GM10248 (cell line): ENCODE measurements at regions not wholly inside any gene's neighbourhood (a gene's known extent, or its start where the extent isn't known, plus 50 kb on each side); places are given as distances from the start of the nearest gene placed in this dataset.

Experiments
- CTCF ChIA-PET: fragments of 300-600 bp; sonication (Branson Sonifier 250); formaldehyde crosslinking; extraction: SDS; loops from one replicate; lab custom pipeline; 2021; ENCODE audit warnings: antibody characterized with exemption; lab: Yijun Ruan, JAX
- POLR2A ChIA-PET: fragments of 350-650 bp; sonication (Branson Sonifier 250); formaldehyde crosslinking; extraction: SDS; loops from one replicate; lab custom pipeline; 2020; ENCODE audit warnings: antibody characterized with exemption; lab: Yijun Ruan, JAX
- DNase-seq: peaks from one replicate; pipeline ENCODE4 v3.0.0; 2012; ENCODE audit errors: extremely low spot score
- TF ChIP-seq, protein P1 (sequence below): IDR thresholded peaks from 2 replicates; pipeline ENCODE4 v1.5.1; 2012; ENCODE audit warnings: mild to moderate bottlenecking, low read depth; ENCODE audit errors: extremely low read depth, missing control alignments, control extremely low read depth

DNA sequence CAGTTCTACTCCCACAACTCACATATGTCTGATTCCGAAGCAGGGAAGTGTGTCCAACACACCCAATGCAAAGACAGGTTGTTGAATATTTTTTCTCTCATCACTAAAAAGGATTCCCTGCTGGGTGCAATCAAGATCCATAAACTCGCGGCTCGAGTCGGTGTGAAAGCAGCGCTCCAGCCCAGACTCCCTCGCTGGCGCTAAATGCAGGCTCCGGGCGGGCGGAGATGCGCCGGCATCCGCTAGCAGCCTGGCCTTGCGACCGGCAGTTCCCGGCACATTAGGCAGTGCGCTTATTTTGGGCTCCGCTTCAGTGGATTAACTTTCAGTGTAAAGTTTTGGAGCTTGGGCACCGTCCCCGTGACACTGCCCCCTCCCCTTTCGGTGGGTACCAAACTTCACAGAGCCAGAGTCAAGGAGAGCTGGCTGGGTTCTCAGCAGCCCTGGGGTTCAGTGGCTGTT lies 87.7 kb upstream of the POU3F1 start:
- DNase-seq, result no peak
- TF ChIP-seq, protein P1, sequence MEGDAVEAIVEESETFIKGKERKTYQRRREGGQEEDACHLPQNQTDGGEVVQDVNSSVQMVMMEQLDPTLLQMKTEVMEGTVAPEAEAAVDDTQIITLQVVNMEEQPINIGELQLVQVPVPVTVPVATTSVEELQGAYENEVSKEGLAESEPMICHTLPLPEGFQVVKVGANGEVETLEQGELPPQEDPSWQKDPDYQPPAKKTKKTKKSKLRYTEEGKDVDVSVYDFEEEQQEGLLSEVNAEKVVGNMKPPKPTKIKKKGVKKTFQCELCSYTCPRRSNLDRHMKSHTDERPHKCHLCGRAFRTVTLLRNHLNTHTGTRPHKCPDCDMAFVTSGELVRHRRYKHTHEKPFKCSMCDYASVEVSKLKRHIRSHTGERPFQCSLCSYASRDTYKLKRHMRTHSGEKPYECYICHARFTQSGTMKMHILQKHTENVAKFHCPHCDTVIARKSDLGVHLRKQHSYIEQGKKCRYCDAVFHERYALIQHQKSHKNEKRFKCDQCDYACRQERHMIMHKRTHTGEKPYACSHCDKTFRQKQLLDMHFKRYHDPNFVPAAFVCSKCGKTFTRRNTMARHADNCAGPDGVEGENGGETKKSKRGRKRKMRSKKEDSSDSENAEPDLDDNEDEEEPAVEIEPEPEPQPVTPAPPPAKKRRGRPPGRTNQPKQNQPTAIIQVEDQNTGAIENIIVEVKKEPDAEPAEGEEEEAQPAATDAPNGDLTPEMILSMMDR, result no peak
- ChIA-PET CTCF (interaction anchor here (1.0 kb wide), 1 partner anchor 16 kb away, joined by 3 read pairs; no protein-coding TSS in a partner anchor), POLR2A (no interaction called here)

DNA sequence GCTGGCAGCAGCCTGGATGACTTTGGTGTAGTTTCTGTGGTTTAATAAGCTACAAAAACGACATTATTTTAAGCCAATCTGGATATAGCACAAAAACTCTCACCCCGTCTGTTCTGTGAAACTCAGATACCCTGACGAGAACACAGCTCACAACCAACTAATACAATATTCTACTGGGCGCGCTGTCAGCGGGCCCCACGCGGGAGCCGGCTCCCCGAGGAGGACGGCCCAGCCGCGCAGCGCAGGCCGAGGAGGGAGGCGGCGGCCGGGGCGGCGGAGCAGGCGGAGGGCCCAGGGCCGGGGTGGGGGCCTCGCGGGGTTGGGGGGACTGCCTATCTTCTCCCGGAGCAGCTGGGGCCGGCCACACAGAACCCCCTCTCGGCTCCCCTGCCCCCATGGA lies 87.2 kb upstream of the POU3F1 start:
- POLR2A ChIA-PET, result no interaction called here
- CTCF ChIA-PET, result no interaction called here
- no peak for DNase-seq
- TF ChIP-seq, protein P1, result no peak

GRCh38 chr1:38133304-38133703 lies 86.7 kb upstream of the POU3F1 start:
- DNase-seq, result no peak
- ChIA-PET POLR2A (no interaction called here), CTCF (no interaction called here)

DNA sequence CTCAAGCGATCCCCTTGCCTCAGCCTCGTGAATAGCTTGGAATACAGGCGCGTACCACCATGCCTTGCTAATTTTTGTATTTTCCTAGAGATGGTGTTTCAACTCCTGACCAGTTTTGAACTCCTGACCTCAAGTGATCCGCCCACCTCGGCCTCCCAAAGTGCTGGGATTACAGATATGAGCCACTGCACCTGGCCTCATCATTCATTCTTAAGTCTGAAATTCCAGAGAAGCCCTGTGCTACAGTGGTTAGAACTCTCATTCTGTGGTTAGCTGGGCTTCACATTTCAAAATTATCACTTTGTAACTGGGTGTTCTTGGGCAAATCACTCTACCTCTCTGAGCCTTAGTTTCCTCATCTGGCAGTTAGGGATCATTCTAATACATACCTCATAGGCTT lies 86.1 kb upstream of the POU3F1 start:
- CTCF ChIA-PET, result no interaction called here
- DNase-seq, result no peak
- TF ChIP-seq, protein P1, result no peak
- POLR2A ChIA-PET, result no interaction called here

More at GRCh38 chr1:38133304-38133703, 86.7 kb upstream of the POU3F1 start:
- TF ChIP-seq, protein P1, result no peak

DNA sequence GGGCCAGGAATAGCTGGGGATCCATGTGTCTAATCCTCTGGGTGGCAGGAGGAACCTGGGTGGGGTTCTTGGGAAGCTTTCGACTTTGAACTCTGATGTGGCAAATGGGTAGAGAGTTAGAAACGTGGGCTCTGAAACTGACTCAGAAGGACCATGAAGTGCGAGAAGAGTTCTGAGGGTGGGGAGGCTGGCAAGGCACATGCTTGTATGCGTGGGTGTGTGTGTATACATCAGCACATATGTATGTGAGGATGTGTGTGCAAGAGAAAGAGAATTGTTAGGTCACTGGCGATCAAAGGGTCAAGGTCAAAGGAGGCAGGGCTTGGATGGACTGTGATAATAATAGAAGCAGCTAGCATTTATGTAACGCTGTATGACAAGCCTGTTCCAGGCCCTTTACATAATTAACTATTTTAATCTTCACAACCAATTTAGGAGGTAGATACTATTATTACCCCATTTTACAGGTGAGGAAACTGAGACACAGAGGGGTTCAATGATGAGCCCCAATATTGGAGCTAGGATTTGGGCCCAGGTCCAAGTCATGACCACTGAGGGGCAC lies 84.5 kb upstream of the POU3F1 start:
- DNase-seq, result no peak
- CTCF ChIA-PET, result interaction anchor here (0.9 to 3.2 kb wide), 3 partner anchors 10 to 30 kb away, joined by 3 to 16 read pairs (median 5); no protein-coding TSS in a partner anchor
- POLR2A ChIA-PET, result no interaction called here

DNA sequence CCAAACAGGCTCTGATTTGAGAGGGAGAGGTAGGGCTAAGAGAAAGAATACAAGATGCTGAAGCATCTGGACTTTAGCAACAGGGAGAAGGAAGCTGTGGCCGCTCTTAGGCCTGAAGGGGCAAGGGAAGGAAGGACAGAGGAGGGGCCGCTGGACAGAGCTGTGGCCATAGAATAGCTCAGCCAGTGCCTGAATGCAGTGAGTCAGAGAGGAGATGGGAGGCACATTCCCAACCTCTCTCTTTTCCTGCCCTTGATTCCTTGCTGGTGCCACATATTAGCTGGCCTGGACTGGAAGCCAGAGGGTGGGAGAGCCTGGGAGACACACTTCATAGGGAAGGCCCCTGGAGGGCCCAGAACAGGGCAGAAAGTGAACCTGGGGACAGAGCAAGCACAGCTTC lies 83.4 kb upstream of the POU3F1 start:
- no peak for DNase-seq
- TF ChIP-seq, protein P1, result no peak
- ChIA-PET POLR2A (no interaction called here), CTCF (interaction anchor here (0.9 to 3.2 kb wide), 4 partner anchors 9 to 21 kb away, joined by 3 to 16 read pairs (median 4); no protein-coding TSS in a partner anchor)

More for the DNA sequence above, 84.5 kb upstream of the POU3F1 start:
- TF ChIP-seq, protein P1, result no peak
